ENCODE measurements at regions not wholly inside any gene's neighbourhood (a gene's known extent, or its start where the extent isn't known, plus 50 kb on each side); places are given as distances from the start of the nearest gene placed in this dataset.

- Histone ChIP-seq H4K20me1 (replicated peaks; ENCODE audit: insufficient read depth) (no peaks in the 10 kb centered on the region), H3F3A (replicated peaks; ENCODE audit: low read depth) (no peaks in the 10 kb centered on the region)
These were observed 76.3 kb upstream of the LYZL1 start for GRCh38 chr10:29212597-29212996.

More at GRCh38 chr10:29212597-29212996, 76.3 kb upstream of the LYZL1 start:
- Mint-ChIP-seq H3K27ac (no peak overlapping the region), H3K4me1 (no peaks in the 10 kb centered on the region), H3K36me3 (ENCODE audit: low read depth) (peaks cover 7% of the 10 kb centered on the region; the same call in 2 of the 3 replicates), H3K9me3 (peaks cover 12% of the 10 kb centered on the region), H3K4me3 (no peak overlapping the region), H3K27me3 (ENCODE audit: insufficient read depth, low read depth, poor library complexity) (peaks cover 1% of the 10 kb centered on the region)
- Histone ChIP-seq H3K79me2 (replicated peaks; ENCODE audit: insufficient read depth) (no peaks in the 10 kb centered on the region), H3K4me3 (no peak overlapping the region), H3K9me2 (ENCODE audit: insufficient read depth) (peaks cover 7% of the 10 kb centered on the region; the same call in 1 of the 2 replicates), H3K36me3 (ENCODE audit: insufficient read depth) (0 out of 2 replicates have a peak, but pooled peaks cover 8% of the 10 kb centered on the region), H3K4me2 (no peak overlapping the region), H3K27me3 (ENCODE audit: insufficient read depth) (no peaks in the 10 kb centered on the region), H3K4me1 (ENCODE audit: insufficient read depth) (no peaks in the 10 kb centered on the region), H2AFZ (no peak overlapping the region), H3K27ac (ENCODE audit: low read depth) (no peak overlapping the region)
- no peak for ATAC-seq
- no peak for DNase-seq (ENCODE audit: low spot score)
- TF ChIP-seq EZH2phosphoT487 (IDR thresholded peaks at IDR 0.05; ENCODE audit: unreplicated experiment) (no peak), ZNF462 (CRISPR knock-in tag; IDR thresholded peaks at IDR 0.05) (no peak), ETS1 (IDR thresholded peaks at IDR 0.05) (no peak), POLR2AphosphoS5 (IDR thresholded peaks at IDR 0.05; ENCODE audit: low read depth) (no peak), ZNF331 (CRISPR knock-in tag; IDR thresholded peaks at IDR 0.05; ENCODE audit: low read depth) (no peak), NANOG (IDR thresholded peaks at IDR 0.05; ENCODE audit: borderline replicate concordance) (no peak), STAT1 (IDR thresholded peaks at IDR 0.05; ENCODE audit: unreplicated experiment) (no peak)

Data from GM23338 (cell line).